ENCODE measurements at regions not wholly inside any gene's neighbourhood (a gene's known extent, or its start where the extent isn't known, plus 50 kb on each side); places are given as distances from the start of the nearest gene placed in this dataset.

DNA sequence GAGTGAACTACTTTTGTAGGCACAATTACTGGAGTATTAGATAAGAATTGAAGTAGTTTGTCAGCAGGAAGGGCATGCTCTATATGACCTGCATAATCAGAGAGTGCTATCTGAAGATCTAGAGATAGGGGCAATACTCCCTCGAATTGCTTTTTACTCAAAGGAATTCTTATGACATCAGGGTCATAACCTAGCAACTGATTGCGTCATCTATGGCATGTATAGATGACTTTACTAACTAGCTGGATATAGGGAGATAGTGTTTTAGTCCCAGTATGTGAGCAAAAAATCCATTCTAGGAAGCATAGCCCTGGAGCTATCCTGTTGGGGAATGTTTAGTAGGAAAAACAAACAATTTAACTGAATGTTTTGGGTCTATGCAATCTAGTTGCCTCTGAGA is 109.5 kb upstream of the ZNF267 start:
- no peak for TF ChIP-seq EZH2phosphoT487 (IDR thresholded peaks at IDR 0.05; ENCODE audit: insufficient read depth, low read depth)
- no peak for TF ChIP-seq EZH2 (IDR thresholded peaks at IDR 0.05; ENCODE audit: insufficient read depth, poor library complexity, severe bottlenecking)

All from GM23248 (cell line).